GM19455 (cell line): ENCODE measurements at regions not wholly inside any gene's neighbourhood (a gene's known extent, or its start where the extent isn't known, plus 50 kb on each side); places are given as distances from the start of the nearest gene placed in this dataset.
"Not testable (repeated sequence)": the region's sequence is repeated elsewhere in the genome, so short reads cannot be mapped to it uniquely, and the experiment has no call there.

Source experiments
- ATAC-seq: cut with Tn5 transposase; IDR thresholded peaks from one replicate; pipeline ENCODE4 v1.9.1; 2021; ENCODE audit not compliant: unreplicated experiment

DNA sequence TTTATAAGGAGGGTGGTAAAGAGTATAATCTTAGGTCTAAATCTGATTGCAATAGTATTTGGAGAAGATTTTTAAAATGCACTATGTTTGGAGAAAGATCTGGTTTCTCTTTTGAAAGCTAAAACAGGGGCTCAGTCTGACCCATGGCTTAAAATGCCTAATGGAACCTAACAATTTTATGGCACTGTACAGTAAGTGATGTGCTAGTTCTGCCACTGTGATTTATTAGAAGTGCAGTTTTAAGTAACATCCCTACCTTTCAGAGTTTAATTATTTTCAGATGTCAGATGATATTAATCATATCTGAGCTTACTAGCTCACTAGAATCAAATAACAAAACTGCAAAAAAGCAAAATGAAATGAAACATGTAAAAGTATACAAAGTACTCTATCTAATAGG, 514.7 kb upstream of the KCND2 start:
- ATAC-seq = no peak

DNA sequence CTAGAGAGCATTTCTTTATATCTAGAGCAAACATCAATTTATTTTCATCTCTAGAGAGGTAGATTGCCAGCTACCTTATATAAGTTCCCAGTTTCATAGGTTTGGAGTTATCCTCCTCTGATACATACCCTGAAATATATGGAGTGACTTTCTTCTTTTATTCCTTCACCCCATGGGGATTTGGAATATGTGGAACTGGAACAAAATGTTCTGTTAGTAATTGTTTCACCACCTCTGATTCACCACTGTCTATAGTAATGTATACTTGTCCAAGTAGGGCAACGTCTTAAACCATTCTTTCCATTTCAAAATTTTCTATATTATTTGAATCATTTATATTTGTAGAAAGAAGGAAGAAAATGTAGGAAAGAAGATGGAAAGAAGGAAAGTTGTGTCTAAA, 511.2 kb upstream of the KCND2 start:
- no peak for ATAC-seq

DNA sequence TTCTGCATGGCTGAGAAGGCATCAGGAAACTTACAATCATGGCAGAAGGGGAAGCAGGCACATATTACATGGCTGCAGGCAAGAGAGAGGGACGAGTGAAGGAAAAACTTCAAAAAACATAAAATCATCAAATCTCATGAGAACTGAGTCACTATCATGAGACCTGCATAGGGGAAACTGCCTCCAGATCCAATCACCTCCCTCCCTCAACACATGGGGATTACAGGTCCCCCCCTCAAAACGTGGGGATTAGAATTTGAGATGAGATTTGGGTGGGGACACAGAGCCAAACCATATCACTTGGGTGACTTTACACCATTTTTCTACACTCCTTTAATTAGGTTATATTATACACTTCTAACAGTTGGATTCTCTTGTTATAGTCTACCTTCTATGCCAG, 490.7 kb upstream of the KCND2 start:
- no peak for ATAC-seq

DNA sequence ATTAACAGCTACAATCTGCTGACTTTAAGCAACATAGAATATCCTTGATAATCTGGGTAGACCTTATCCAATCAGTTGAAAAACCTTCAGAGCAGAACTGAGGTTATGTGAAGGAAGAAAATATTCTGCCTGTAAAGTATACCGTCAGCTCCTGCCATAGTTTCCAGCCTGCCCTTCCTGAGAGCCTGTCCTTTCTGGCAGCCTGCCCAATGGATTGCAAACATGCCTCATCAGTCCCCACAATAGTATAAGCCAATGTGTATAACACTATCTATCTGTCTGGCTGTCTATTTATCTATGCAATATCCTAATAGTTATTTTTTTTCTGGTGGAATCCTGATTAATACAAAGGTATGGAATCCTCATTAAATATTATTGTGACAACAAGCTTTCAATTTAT, 489.2 kb upstream of the KCND2 start:
- ATAC-seq = no peak

DNA sequence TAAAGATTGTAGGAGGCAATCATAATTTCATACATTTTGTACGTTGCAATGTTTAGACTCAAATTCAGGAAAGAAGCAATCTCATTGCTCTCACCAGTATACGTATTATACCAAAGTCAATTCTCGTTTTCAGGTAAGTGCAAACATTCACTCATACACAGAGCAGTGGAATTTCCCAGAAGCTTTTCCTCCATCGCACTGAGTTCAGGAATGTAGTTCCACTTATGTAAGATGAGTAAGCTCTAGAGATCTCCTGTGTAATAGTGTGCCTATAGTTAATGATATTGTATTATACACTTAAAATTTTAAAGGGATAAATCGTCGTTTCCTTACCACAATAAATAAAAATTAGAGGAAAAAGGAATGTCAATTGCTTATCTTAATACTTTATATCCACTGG, 470.8 kb upstream of the KCND2 start:
- ATAC-seq = no peak

DNA sequence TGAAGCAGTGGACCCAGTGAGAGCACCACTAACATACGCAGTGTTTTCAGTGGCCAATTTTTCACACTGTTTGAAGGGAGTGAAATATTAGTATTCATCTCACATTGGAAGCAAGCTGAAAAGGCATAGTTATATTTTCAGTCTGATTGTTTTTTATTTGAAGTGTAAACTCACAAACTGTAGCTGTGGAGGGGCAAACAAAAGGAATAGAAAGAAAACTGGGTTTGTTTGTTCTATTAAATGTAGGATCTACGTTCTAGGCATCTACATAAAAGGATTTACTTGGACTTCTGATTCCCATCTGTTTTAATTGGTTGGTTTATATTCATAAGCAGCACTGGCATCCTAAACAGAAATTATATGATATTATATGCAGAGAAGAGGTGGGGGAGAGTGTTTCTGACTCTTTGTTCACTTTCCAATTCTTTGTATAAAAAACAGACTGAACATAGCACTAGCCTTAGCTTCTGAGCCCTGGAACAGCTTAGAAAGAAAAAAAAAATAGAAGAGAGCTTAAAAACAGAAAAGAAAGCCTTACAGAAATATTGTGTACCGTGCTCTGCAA, 447.8 kb upstream of the KCND2 start:
- no peak for ATAC-seq

DNA sequence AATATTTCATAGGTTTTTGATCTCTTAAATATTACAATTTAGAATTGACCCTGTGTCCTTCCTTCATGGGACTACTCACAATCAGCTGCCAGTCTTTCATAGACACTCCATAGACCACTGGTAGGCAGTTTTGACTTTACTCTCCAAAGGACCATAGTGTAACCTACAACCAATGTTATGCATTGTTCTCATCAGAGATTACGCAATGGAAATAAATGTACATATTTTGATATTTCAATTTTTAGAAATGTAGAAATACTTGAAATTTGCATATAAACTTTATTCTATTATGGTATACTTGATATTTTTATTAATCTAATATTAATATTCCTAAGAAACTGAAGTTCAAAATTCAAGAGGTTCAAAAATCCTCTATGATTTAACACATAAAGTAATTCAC, 446.4 kb upstream of the KCND2 start:
- ATAC-seq = no peak

DNA sequence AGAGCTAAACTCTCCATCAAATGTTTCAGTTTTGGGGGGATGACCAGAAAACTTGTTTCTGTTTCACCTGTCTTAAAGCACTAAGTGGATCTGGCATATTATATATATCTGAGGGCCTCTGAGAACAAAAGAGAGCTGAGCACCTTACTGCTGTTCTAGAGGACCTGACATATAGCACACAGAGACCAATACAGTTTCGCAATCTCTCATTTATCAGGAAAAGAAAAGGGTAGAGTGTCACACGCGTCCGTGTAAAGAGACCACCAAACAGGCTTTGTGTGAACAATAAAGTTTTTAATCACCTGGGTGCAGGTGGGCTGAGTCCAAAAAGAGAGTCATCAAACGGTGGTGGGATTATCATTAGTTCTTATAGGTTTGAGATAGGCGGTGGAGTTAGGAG, 434.5 kb upstream of the KCND2 start:
- ATAC-seq = no peak

DNA sequence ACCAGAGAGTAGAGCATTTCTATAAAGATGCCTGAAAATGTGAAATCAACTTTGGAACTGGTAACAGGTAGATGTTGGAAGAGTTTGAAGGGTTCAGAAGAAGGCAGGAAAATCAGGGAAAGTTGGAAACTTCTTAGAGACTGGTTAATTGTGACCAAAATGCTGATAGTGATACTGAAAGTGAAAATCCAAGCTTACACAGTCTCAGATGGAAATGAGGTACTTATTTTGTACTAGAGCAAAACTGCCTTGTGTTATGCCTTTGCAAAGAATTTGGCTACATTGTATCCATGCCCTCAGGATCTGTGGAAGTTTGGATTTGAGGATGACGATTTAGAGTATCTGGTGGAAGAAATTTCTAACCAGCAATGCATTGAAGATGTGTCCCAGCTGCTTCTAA, 430.6 kb upstream of the KCND2 start:
- ATAC-seq = no peak

DNA sequence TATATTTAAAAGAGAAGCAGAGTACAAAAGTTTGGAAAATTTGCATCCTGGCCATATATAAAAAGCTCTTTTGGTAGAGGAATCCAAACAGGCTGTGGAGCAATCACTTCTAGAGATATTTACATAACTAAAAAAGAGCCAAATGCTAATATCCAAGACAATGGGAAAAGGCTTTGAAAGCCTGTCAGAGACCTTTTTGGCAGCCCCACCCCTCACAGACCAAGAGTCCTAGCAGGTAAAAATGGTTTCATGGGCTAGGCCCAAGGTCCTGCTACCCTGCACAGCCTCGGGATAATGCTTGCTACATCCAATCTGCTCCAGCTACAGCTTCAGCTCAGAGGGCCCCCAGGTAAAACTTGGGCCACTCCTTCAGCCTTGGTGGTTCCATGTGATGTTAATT, 430.2 kb upstream of the KCND2 start:
- ATAC-seq = no peak

DNA sequence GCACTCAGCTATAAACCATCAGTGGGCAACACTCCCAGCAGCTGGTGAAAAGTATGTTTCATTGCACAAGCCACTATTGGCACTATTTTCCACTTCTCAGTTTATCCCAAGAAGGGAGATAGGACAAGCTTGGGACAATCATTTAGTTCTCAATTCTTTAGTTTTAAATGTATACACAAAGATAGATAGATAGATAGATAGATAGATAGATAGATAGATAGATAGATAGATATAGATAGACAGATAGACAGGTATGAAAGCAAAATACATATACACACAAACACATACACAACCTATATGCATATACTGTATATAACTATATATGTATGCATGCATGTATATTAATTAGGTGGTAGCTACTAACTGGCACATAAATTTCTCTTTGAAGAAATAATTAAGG, 411.6 kb upstream of the KCND2 start:
- ATAC-seq = no peak

DNA sequence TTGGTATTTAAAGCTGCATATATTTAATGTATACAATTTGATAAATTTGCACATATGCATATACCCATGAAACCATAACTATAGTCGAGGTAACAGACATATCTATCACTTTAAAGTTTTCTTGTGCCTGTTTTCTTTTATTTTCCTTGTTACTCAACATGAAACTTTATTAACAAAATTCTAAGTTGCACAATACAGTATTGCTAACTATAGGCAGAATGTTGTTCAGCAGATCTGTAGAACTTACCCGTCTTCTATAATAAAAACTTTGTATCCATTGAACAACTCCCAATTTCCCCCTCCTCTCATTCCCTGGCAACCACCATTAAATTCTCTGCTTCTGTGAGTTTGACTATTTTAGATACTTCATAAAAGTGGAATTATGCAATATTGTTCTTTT, 404.6 kb upstream of the KCND2 start:
- ATAC-seq = no peak

DNA sequence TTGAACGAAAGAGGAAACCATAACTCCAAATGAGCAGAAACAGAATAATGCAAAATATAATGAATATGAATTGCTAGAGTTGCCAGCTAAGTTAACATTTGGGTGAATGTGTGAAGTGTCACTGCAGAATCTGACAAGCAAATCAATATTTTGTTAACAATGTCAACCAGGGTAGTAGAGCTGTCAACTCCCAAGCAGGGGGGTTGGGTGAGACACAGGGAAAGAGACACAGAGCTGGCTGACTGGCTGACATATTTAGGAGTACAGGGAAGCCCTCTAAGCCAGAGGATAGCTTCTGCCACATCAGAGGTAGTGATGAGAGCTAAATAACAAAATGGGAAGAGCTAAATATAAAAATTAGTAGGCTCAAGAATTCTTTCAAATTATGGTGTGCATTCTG, 393.1 kb upstream of the KCND2 start:
- ATAC-seq = no peak

DNA sequence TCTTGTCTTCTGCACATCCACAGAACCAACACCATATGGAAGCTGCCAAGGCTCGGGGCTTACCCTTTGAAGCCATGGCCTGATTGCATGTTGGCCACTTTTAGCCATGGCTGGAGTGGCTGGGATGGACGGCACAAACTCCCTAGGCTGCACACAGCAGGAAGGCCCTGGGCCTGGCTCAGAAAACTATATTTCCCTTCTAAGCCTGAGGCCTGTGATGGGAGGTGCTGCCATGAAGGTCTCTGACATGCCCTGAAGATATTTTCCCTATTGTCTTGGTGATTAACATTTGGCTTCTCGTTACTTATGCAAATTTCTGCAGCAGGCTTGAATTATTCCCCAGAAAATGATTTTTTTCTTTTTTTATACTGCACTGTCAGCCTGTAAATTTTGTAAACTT, 387.0 kb upstream of the KCND2 start:
- no peak for ATAC-seq

DNA sequence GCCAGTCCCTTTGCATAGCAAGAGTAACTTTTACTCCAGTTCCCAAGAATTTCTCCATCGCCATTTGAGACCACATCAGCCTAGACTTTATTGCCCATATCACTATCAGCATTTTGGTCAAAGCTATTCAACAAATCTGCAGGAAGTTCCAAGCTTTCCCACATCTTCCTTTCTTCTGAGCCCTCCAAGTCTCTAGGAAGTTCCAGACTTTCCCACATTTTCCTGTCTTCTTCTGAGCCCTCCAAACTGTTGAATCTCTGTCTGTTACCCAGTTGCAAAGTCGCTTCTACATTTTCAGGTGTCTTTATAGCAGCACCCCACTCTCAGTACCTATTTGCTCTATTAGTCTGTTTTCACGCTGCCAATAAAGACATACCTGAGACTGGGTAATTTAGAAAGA, 386.4 kb upstream of the KCND2 start:
- ATAC-seq = not testable (repeated sequence)

DNA sequence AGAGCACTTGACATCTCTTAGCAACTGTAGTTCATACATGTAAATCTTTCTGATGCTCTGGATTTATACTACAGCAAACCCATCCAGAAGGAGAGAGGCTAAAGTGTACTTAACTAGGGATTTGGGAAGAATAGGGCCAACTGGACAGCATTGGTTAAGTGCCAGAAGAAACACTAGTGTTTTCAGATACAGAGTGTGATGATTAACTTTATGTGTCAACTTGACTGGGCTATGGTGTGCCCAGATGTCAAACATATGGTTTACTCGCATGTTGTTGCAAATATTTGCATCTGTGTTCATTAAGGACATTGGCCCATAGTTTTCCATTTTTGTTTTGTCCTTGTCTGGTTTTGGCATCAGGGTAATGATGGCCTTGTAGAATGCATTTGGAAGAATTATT, 384.7 kb upstream of the KCND2 start:
- ATAC-seq = no peak

DNA sequence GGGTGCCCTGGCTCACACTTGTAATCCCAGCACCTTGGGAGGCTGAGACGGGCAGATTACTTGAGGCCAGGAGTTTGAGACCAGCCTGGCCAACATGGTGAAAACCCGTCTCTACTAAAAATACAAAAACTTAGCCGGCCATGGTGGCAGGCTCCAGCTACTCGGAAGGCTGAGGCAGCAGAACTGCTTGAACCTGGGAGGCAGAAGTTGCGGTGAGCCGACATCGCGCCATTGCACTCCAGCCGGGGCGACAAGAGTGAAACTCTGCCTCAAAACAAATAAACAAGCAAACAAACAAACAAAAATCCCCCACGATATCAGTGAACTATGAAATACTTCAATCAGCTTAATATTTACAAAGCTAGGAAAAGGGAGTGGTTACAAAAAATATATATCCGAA, 382.3 kb upstream of the KCND2 start:
- ATAC-seq = no peak

DNA sequence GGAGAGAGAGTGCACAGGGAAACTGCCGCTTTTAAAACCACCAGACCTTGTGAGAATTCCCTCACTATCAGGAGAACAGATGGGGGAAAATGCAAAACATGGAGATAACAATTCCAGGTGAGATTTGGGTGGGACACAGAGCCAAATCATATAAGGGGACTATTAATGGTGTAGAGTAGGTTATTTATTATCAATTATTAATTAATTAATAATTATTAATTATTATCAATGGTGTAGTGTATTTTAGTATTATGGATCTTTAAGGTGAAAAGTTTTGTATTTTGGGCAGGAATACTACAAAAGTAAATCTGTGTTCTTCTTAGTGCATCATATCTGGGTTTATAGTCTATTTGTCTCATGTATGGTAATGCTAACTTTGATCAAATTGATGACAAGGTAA, 377.7 kb upstream of the KCND2 start:
- no peak for ATAC-seq

DNA sequence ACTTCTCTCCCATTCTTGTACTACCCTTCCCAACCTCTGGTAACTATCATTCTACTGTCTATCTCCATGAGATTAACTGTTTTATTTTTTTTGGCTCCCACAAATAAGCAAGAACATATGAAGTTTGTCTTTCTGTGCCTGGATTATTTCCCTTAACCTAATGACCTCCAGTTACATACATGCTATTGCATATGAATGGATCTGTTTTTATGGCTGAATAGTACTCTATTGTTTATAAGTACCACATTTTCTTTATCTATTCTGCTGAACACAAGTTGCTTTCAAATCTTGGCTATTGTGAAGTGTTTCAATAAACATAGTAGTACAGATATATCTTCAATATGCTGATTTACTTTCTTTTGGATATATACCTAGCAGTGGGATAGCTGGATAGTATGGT, 376.6 kb upstream of the KCND2 start:
- no peak for ATAC-seq

DNA sequence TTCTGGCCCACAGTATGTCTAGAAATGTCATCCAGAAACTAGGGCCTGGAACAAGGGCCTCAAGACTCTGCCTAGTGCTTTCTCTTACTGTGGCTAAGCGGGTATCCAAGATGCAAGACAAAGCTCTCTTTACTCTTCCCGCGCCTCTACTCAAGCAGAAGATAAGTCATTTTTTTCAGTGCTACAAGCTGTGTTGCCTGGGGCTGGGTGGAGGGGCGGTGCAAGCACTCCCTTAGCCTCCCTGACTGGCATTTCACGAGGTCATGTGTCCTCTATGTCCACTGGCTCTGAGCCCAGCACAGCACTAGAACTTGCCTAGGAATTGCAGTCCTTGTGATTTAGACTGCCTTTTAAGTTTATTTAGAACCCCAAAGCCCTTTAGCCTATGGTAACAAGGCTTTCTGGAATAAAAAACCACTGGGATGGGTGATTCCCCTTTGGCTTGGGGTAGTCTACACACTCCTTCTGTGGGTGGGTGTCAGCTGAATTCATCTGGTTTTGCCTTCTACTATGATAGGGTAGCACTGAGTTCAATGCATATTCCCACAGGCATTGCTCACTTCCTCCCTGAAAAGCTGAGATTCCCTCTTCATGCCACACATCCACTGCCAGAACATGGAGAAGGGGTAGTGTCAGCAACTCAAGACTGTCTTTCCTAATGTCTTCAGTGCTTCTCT, 371.8 kb upstream of the KCND2 start:
- ATAC-seq = no peak

DNA sequence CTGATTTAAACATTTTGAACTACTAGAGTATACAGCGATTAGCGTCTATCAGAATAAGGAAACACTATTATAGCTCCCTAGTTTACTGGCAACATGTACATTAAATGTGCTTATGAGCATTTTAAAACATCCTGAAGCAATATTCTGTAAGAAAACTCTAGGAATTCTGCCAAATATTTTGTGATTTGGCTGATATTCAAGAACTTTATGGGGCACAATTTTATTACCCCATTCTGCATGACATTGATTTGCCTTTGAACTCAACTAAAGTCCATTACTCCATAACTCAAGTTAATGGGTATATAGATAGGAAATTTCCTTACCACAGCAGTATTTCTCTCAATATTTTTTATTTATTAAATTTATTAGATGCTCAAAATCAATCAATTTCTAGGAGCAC, 369.9 kb upstream of the KCND2 start:
- ATAC-seq = no peak

DNA sequence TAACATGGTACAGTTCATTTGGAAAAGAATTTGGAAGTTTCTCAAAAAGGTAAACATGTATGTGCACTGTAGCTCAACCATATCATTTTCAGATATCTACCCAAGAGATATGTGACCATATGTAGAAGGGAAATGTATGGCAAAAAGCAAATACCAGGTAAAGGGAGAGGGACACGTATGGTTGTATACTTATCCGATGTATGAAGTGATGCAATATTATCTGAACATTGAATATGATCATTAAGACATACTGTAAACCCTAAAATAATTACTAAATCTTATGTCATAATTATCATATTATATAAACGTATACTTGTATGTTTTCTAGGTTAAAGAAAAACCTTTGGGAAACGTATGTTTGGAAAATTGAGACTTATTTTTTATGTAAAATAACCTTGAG, 367.5 kb upstream of the KCND2 start:
- no peak for ATAC-seq

DNA sequence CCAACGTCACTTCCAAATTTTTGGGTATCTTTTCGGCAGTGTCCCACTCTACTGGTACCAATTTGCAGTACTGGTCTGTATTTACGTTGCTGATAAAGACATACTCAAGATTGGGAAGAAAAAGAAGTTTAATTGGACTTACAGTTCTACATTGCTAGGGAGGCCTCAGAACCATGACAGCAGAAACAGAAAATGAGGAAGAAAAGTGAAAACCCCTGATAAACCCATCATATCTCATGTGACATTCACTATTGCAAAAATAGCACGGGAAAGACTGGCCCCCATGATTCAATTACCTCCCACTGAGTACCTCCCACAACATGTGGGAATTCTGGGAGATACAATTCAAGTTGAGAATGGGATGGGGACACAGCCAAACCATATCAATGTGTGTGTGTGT, 364.0 kb upstream of the KCND2 start:
- ATAC-seq = no peak
